Pancreas (tissue), 10 donors: ENCODE measurements at regions not wholly inside any gene's neighbourhood (a gene's known extent, or its start where the extent isn't known, plus 50 kb on each side); places are given as distances from the start of the nearest gene placed in this dataset.

Experiments used
- ATAC-seq, 4 donors: fragments of 200-7000 bp; cut with Tn5 transposase; one replicate each; pipeline versions ENCODE4 v1.8.0 to v1.9.1; 2020; ENCODE audit warnings: mild to moderate bottlenecking in 4 of 4, moderate library complexity in 4 of 4
- DNase-seq, 6 donors: peaks; one replicate each; pipeline ENCODE4 v3.0.0-alpha.2; 2020
- FAIRE-seq: peaks from 2 replicates; lab custom pipeline; 2012; peaks lifted over from hg19 to GRCh38; lab: Jason Lieb, UNC
- H3K27ac ChIP-seq, 4 donors: fragments of 200-600 bp; sonication (generic); 1 replicate in 3 of 4; 2 replicates in 1 of 4; pipeline versions ENCODE4 v1.5.0 to v1.8.0; 2020
- H3K27me3 ChIP-seq, 4 donors: fragments of 200-600 bp; one replicate each; pipeline ENCODE4 v1.8.0; 2021
- H3K36me3 ChIP-seq, 3 donors: fragments of 200-600 bp; sonication (generic) in 1 of 3; one replicate each; pipeline versions ENCODE4 v1.5.0 to v1.8.0; 2020 to 2021
- H3K4me1 ChIP-seq, 3 donors: fragments of 200-600 bp; one replicate each; pipeline ENCODE4 v1.8.0; 2021
- H3K4me3 ChIP-seq, 4 donors: fragments of 200-600 bp; sonication (generic) in 2 of 4; one replicate each; pipeline versions ENCODE4 v1.5.0 to v1.8.0; 2020 to 2021
- H3K9me3 ChIP-seq, 4 donors: fragments of 200-600 bp; one replicate each; pipeline ENCODE4 v1.8.0; 2021
- whole genome bisulfite sequencing, 2 donors: extraction: QIAGEN DNeasy Blood & Tissue Kit; methylation state at CpG; one replicate each; pipeline ENCODE4 v1.1.7; 2013; 5-methylcytosine and 5-hydroxymethylcytosine counted together
- intact Hi-C, 3 donors: fragments of 100-400 bp; cut with DNase I; formaldehyde crosslinking; loops; one replicate each; pipeline versions ENCODE4 v1.11.1 to v1.14.2; 2022
- TF ChIP-seq, protein P1 (sequence below), 4 donors: fragments of 200-600 bp; sonication (generic) in 3 of 4; IDR thresholded peaks; one replicate each; pipeline versions ENCODE4 v1.5.0 to v1.8.0; 2021; ENCODE audit warnings: antibody characterized with exemption in 4 of 4
- donor health status: healthy with polysubstance abuse.
- donor health status: DM: no; HTN: no; CAD: no; lungs with moderate emphysema.
- donor health status: DM: no; HTN: no; CAD: no.
- donor health status: control.
- donor health status: control.
- donor health status: Bipolar disorder and iron deficiency.
- donor health status: DM: yes; HTN: yes; CAD: no.
- donor health status: DM: no; HTN: no; CAD: no.
- donor health status: DM: no; HTN: no; CAD: no.
- donor health status: DM: yes; HTN: yes; CAD: no.

GRCh38 chr10:62662486-62662885, 142.0 kb upstream of the ADO start:
- 75 to 83% methylated on average over 3 of the region's 3 CpGs for WGBS, 2 donors
- no peak for ATAC-seq
- FAIRE-seq = no peak

GRCh38 chr10:62665771-62666170, 138.7 kb upstream of the ADO start:
- Histone ChIP-seq H3K4me1 (no peaks in the 10 kb centered on the region), H3K9me3 (no peaks in the 10 kb centered on the region), H3K36me3 (no peaks in the 10 kb centered on the region), H3K27ac (no peak overlapping the region), H3K4me3 (no peak overlapping the region), H3K27me3 (no peaks in the 10 kb centered on the region)
- FAIRE-seq (no peak), DNase-seq (no peak), ATAC-seq (no peak)
- WGBS, 2 donors = 21 to 46% methylated on average over 1 of the region's 1 CpG
- intact Hi-C loops = no loop called here
- TF ChIP-seq, protein P1, sequence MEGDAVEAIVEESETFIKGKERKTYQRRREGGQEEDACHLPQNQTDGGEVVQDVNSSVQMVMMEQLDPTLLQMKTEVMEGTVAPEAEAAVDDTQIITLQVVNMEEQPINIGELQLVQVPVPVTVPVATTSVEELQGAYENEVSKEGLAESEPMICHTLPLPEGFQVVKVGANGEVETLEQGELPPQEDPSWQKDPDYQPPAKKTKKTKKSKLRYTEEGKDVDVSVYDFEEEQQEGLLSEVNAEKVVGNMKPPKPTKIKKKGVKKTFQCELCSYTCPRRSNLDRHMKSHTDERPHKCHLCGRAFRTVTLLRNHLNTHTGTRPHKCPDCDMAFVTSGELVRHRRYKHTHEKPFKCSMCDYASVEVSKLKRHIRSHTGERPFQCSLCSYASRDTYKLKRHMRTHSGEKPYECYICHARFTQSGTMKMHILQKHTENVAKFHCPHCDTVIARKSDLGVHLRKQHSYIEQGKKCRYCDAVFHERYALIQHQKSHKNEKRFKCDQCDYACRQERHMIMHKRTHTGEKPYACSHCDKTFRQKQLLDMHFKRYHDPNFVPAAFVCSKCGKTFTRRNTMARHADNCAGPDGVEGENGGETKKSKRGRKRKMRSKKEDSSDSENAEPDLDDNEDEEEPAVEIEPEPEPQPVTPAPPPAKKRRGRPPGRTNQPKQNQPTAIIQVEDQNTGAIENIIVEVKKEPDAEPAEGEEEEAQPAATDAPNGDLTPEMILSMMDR (IDR thresholded peaks at IDR 0.05) = no peak

More at GRCh38 chr10:62662486-62662885, 142.0 kb upstream of the ADO start:
- Histone ChIP-seq H3K27ac (no peak overlapping the region), H3K36me3 (no peaks in the 10 kb centered on the region), H3K27me3 (no peaks in the 10 kb centered on the region), H3K4me3 (no peak overlapping the region), H3K4me1 (no peaks in the 10 kb centered on the region), H3K9me3 (no peaks in the 10 kb centered on the region)
- no peak for DNase-seq
- TF ChIP-seq, protein P1 (IDR thresholded peaks at IDR 0.05) = no peak
- intact Hi-C loops = no loop called here

DNA sequence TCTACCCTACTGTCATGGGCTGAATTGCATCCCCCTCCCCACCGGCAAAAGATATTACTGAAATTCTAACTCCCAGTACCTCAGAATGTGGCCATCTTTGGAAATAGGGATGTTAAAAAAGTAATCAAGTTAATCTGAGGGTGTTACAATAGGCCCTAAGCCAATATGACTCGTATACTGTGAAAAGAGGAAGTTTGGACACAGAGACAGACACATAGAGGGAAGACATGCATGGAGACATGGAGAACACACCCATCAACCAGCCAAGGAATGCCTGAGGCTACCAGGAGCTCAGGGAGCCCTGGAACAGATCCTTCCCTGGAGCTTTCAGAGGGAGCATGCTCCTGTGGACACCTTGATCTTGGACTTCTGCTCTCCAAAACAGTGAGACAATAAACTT, 138.2 kb upstream of the ADO start:
- H3K4me1 ChIP-seq = no peaks in the 10 kb centered on the region

GRCh38 chr10:62669341-62669740, 135.2 kb upstream of the ADO start:
- intact Hi-C loops = no loop called here
- no peak overlapping the region for H3K27ac ChIP-seq
- FAIRE-seq (no peak), ATAC-seq (no peak), DNase-seq (no peak)
- H3K4me3 ChIP-seq = no peak overlapping the region
- H3K27me3 ChIP-seq = no peaks in the 10 kb centered on the region
- WGBS, 2 donors = 51 to 60% methylated on average over 4 of the region's 4 CpGs
- TF ChIP-seq, protein P1 (IDR thresholded peaks at IDR 0.05) = no peak
- H3K36me3 ChIP-seq = no peaks in the 10 kb centered on the region
- H3K4me1 ChIP-seq = no peaks in the 10 kb centered on the region
- no peaks in the 10 kb centered on the region for H3K9me3 ChIP-seq

More for the DNA sequence above, 138.2 kb upstream of the ADO start:
- no peak for DNase-seq
- no peaks in the 10 kb centered on the region for H3K36me3 ChIP-seq
- ATAC-seq = peak in 2 of 4 donors; percentile 25 to 46
- H3K9me3 ChIP-seq = no peaks in the 10 kb centered on the region
- no peak overlapping the region for H3K27ac ChIP-seq
- intact Hi-C loops = no loop called here
- no peaks in the 10 kb centered on the region for H3K27me3 ChIP-seq
- TF ChIP-seq, protein P1 (IDR thresholded peaks at IDR 0.05) = no peak
- WGBS, 2 donors = 49 to 59% methylated on average over 2 of the region's 2 CpGs
- H3K4me3 ChIP-seq = no peak overlapping the region
- FAIRE-seq = no peak

- ATAC-seq = no peak
- H3K4me1 ChIP-seq = no peaks in the 10 kb centered on the region
- H3K27ac ChIP-seq = no peak overlapping the region
- no peaks in the 10 kb centered on the region for H3K9me3 ChIP-seq
- no peak for FAIRE-seq
- H3K27me3 ChIP-seq = no peaks in the 10 kb centered on the region
- WGBS, 2 donors = 20 to 40% methylated on average over 1 of the region's 1 CpG
- no peaks in the 10 kb centered on the region for H3K36me3 ChIP-seq
- DNase-seq = no peak
- TF ChIP-seq, protein P1 (IDR thresholded peaks at IDR 0.05) = no peak
- H3K4me3 ChIP-seq = no peak overlapping the region
- intact Hi-C loops = no loop called here
Measured at GRCh38 chr10:62671104-62671503, 133.4 kb upstream of the ADO start.
